IPS-15b (cell line): ENCODE measurements at regions not wholly inside any gene's neighbourhood (a gene's known extent, or its start where the extent isn't known, plus 50 kb on each side); places are given as distances from the start of the nearest gene placed in this dataset.

ENCODE experiments used
- H3K27me3 ChIP-seq: one replicate; pipeline ENCODE4 v1.6.1; 2013; ENCODE audit warnings: low read length; ENCODE audit not compliant: control insufficient read depth, insufficient read depth
- H3K36me3 ChIP-seq: one replicate; pipeline ENCODE4 v1.6.1; 2013; ENCODE audit warnings: low read length; ENCODE audit not compliant: control insufficient read depth, insufficient read depth
- H3K4me1 ChIP-seq: one replicate; pipeline ENCODE4 v1.6.1; 2013; ENCODE audit warnings: mild to moderate bottlenecking, low read length; ENCODE audit not compliant: control insufficient read depth, insufficient read depth
- H3K4me3 ChIP-seq: one replicate; pipeline ENCODE4 v1.5.1; 2013; ENCODE audit warnings: low read depth, low read length
- H3K9ac ChIP-seq: one replicate; pipeline ENCODE4 v1.6.1; 2013; ENCODE audit warnings: low read depth, mild to moderate bottlenecking, low read length
- H3K9me3 ChIP-seq: one replicate; pipeline ENCODE4 v1.6.1; 2013; ENCODE audit warnings: mild to moderate bottlenecking, low read length; ENCODE audit not compliant: control insufficient read depth, insufficient read depth

- Histone ChIP-seq H3K9ac (no peak overlapping the region), H3K36me3 (no peaks in the 10 kb centered on the region), H3K9me3 (no peaks in the 10 kb centered on the region), H3K4me1 (no peaks in the 10 kb centered on the region), H3K4me3 (no peak overlapping the region), H3K27me3 (no peaks in the 10 kb centered on the region)
These were observed 695.7 kb upstream of the AGA start for GRCh38 chr4:178137732-178138471.

DNA sequence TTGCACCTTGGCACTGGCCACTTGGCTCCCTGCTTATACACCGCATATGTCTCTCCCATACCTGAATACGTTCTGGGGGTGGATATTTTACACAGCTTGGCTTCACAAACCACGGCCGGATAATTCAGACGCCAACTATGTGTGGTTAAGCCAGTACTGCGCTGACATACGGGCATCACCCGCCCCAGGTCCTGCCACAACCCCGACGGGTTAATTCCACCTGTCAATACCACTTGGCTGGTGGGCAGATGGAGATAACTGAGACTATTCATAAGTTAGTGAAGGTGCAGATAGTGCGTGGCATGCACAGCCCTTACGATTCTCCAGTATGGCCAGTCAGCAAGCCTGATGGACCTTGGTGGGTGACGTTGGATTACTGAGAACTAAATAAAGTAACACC lies 696.3 kb upstream of the AGA start:
- Histone ChIP-seq H3K4me1 (no peaks in the 10 kb centered on the region), H3K27me3 (no peaks in the 10 kb centered on the region)

DNA sequence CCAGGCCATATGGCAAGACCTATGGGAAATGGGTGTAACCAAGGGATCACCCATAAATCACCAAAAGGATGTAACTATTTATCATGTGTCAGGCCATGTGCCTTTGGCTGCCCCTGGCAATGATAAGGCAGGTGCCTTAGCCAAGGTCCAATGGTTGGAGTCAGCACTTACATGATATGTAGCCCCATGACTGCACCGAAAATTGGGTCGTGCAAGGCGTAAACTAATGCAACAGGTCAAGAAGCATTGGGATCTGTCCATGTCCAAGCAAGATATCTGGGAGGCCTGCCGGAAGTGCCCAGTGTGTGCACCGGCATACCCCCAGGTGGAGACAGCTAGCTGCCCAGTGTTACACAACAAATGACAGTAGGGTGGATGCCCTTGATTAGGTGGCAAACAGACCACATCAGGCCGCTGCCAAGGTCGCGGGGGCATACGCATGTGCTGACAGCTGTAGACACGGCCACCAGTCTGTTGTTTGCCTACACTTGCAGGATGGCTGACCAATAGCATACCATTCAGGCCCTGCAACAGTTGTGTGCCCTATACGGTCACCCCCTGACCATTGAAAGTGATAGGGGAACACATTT lies 698.2 kb upstream of the AGA start:
- H3K4me3 ChIP-seq, result no peak overlapping the region
- no peaks in the 10 kb centered on the region for H3K9me3 ChIP-seq
- H3K27me3 ChIP-seq, result no peaks in the 10 kb centered on the region
- H3K36me3 ChIP-seq, result no peaks in the 10 kb centered on the region
- no peaks in the 10 kb centered on the region for H3K4me1 ChIP-seq
- no peak overlapping the region for H3K9ac ChIP-seq

More for the DNA sequence above, 696.3 kb upstream of the AGA start:
- H3K9ac ChIP-seq, result no peak overlapping the region
- H3K9me3 ChIP-seq, result no peaks in the 10 kb centered on the region
- no peaks in the 10 kb centered on the region for H3K36me3 ChIP-seq
- no peak overlapping the region for H3K4me3 ChIP-seq

GRCh38 chr4:178142724-178143123 lies 700.5 kb upstream of the AGA start:
- H3K36me3 ChIP-seq, result no peaks in the 10 kb centered on the region
- H3K9me3 ChIP-seq, result no peaks in the 10 kb centered on the region
- H3K27me3 ChIP-seq, result no peaks in the 10 kb centered on the region
- H3K9ac ChIP-seq, result no peak overlapping the region
- no peak overlapping the region for H3K4me3 ChIP-seq
- H3K4me1 ChIP-seq, result no peaks in the 10 kb centered on the region

GRCh38 chr4:178148106-178148505 lies 705.9 kb upstream of the AGA start:
- Histone ChIP-seq H3K9me3 (no peaks in the 10 kb centered on the region), H3K9ac (no peak overlapping the region), H3K4me3 (no peak overlapping the region), H3K36me3 (no peaks in the 10 kb centered on the region), H3K27me3 (no peaks in the 10 kb centered on the region), H3K4me1 (no peaks in the 10 kb centered on the region)

DNA sequence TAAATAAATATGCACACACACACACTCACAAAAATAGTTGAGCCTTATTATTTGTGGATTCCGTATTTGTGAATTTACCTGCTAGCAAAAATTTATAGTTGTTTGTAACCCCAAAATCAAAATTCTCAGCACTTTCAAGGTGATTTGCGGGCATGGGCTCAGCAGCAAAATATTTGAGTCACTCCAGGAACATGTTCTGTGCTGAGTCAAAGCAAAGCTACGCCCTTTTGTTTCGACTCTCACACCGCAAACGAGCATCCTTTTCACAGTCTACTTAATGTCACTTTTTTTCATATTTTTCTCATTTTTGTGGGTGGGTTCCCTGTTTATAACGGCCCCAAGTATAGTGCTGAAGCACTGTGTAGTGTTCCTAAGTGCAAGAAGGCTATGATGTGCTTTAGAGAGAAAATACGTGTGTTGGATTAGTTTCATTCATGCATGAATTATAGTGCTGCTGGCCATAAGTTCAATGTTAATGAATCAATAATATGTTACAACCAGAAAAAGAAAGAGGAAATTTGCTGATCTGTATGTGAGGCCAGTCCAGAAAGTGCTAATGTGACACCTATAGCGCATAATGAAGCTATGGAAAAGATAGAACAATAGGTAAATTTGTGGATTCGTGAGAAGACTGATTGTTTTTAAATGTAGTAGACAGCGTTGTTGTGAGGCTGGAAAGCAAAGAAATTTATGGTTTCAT lies 723.2 kb upstream of the AGA start:
- H3K9me3 ChIP-seq, result peaks cover 9% of the 10 kb centered on the region
- no peaks in the 10 kb centered on the region for H3K4me1 ChIP-seq
- no peak overlapping the region for H3K9ac ChIP-seq
- no peaks in the 10 kb centered on the region for H3K27me3 ChIP-seq
- H3K36me3 ChIP-seq, result no peaks in the 10 kb centered on the region
- H3K4me3 ChIP-seq, result no peak overlapping the region

DNA sequence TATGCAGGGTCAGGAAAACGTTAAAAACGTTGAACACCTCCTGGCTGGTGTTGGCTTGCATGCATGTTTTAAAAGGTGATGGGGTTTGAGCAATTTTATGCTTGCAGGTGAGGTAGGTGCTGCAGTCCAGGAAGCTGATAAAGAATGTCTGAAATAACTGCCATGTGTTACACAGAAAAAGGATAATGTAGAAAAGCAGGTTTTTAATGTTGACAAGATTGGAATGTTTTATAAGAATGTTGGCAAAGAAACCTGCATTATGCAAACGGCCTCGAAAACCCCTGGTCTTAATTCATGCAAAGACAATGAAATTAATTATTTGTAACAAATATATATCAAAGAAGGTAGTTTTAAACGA lies 723.7 kb upstream of the AGA start:
- H3K9me3 ChIP-seq, result peaks cover 3% of the 10 kb centered on the region
- H3K36me3 ChIP-seq, result no peaks in the 10 kb centered on the region
- H3K27me3 ChIP-seq, result no peaks in the 10 kb centered on the region
- H3K4me3 ChIP-seq, result no peak overlapping the region
- no peak overlapping the region for H3K9ac ChIP-seq
- H3K4me1 ChIP-seq, result no peaks in the 10 kb centered on the region

GRCh38 chr4:178173771-178174170 lies 731.5 kb upstream of the AGA start:
- no peaks in the 10 kb centered on the region for H3K9me3 ChIP-seq
- no peaks in the 10 kb centered on the region for H3K4me1 ChIP-seq
- no peak overlapping the region for H3K4me3 ChIP-seq
- no peaks in the 10 kb centered on the region for H3K27me3 ChIP-seq
- H3K9ac ChIP-seq, result no peak overlapping the region
- no peaks in the 10 kb centered on the region for H3K36me3 ChIP-seq

GRCh38 chr4:178174756-178175155 lies 732.5 kb upstream of the AGA start:
- Histone ChIP-seq H3K4me3 (no peak overlapping the region), H3K36me3 (no peaks in the 10 kb centered on the region), H3K9me3 (no peaks in the 10 kb centered on the region), H3K27me3 (no peaks in the 10 kb centered on the region), H3K9ac (no peak overlapping the region), H3K4me1 (no peaks in the 10 kb centered on the region)

DNA sequence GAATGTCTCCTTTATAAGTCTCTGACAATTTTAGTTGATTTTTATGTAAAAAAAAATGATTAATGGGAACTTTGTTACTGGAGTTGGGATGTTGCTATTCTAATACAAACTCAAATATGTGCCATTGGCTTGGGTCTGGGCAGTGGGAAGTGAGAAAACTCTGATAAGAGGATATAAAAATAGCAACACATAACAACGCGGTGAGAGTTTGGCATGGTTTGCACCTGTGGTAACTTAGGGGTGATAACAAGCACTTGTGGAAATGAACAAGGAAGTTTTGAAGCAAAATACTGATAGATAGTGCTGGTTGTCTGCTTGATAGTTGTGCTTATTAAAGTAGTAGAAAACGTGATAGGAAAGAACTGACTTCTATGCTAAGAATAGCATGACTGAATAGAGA lies 743.3 kb upstream of the AGA start:
- Histone ChIP-seq H3K4me3 (no peak overlapping the region), H3K9me3 (no peaks in the 10 kb centered on the region), H3K9ac (no peak overlapping the region), H3K27me3 (no peaks in the 10 kb centered on the region), H3K4me1 (no peaks in the 10 kb centered on the region), H3K36me3 (no peaks in the 10 kb centered on the region)

- H3K4me3 ChIP-seq, result no peak overlapping the region
- no peaks in the 10 kb centered on the region for H3K4me1 ChIP-seq
- no peaks in the 10 kb centered on the region for H3K27me3 ChIP-seq
- H3K9me3 ChIP-seq, result no peaks in the 10 kb centered on the region
- no peak overlapping the region for H3K9ac ChIP-seq
- H3K36me3 ChIP-seq, result no peaks in the 10 kb centered on the region
These were observed 750.4 kb upstream of the AGA start for GRCh38 chr4:178192611-178193010.

DNA sequence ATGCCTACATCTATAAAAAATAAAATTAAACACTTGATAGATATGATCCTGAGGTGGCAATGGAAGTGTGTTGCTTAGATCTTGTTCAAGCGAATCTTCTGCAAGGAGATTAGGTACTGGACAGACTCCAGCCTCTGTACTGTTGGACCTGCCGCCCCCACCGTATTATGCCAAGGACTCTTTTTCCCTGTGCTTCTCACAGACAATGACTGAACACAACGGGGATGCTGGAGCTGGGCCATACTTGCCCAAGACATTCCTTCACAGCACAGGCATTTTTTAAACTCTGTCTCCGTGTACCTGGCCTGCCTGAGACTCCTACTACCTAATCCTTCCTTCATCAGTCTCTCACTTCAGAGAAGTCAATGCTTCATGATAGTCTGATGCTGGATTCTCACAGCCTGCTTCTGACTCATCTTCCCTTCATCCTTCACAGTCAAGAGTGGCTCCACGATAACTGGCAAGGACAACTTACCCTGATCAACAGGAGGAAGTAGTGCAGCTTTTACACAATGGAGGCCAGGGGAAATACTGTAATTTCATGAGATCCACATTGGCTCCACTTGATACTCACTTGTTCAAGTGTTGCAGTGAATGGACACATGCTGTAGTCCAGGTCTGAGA lies 754.6 kb upstream of the AGA start:
- H3K36me3 ChIP-seq, result no peaks in the 10 kb centered on the region

More for the DNA sequence above, 754.6 kb upstream of the AGA start:
- Histone ChIP-seq H3K4me3 (no peak overlapping the region), H3K9ac (no peak overlapping the region), H3K27me3 (no peaks in the 10 kb centered on the region), H3K4me1 (no peaks in the 10 kb centered on the region), H3K9me3 (no peaks in the 10 kb centered on the region)
